ENCODE measurements at regions not wholly inside any gene's neighbourhood (a gene's known extent, or its start where the extent isn't known, plus 50 kb on each side); places are given as distances from the start of the nearest gene placed in this dataset.

DNA sequence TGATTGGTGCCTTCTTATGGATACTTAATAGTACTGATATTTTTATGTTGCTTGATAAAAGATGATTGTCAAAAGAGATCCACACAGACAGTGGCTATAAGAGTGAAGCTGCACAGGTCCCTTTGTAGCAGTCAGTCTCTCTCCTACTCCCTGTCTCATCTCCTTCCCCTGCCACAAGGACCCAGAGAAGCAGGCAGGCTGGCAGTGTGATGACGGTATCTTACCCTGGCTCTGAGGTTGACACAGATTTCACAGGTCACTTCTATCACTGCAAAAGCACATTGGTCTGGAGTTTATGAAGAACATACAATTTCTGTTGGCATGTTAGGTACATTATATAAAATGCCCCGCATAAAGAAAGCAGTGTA, 64.4 kb upstream of the AHR start:
- H3K36me3 ChIP-seq, result no peaks in the 10 kb centered on the region

DNA sequence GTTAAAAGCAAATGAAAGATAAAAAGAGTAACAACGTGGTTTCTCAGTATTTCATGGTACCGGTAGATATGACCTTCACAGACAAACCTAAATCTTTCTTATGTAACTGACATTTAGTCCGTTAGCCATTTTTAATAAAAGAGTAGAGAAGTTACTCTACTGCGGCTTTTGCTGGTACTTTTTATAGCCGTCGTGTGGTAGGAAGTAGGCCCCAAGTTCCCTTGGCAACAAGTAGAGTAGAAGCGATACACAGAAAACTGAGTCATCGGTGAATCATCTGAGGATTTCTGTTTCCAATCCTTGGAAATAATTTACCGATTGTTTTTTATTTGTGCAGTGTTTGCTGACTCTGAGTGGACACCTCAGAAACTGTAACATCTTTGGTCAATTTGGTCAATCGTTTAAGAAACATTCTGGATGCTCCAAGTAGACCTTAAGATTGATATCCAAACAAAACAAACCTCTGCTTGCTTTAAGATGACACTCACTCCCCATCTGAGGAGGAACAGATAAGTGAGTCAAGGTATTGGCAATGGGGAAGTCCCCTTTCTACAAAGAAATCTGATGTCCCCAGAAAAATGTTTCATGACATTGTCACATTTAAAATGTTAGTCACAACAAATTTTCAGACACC, 63.9 kb upstream of the AHR start:
- H3K36me3 ChIP-seq, result no peaks in the 10 kb centered on the region
- TF ChIP-seq, protein P1, sequence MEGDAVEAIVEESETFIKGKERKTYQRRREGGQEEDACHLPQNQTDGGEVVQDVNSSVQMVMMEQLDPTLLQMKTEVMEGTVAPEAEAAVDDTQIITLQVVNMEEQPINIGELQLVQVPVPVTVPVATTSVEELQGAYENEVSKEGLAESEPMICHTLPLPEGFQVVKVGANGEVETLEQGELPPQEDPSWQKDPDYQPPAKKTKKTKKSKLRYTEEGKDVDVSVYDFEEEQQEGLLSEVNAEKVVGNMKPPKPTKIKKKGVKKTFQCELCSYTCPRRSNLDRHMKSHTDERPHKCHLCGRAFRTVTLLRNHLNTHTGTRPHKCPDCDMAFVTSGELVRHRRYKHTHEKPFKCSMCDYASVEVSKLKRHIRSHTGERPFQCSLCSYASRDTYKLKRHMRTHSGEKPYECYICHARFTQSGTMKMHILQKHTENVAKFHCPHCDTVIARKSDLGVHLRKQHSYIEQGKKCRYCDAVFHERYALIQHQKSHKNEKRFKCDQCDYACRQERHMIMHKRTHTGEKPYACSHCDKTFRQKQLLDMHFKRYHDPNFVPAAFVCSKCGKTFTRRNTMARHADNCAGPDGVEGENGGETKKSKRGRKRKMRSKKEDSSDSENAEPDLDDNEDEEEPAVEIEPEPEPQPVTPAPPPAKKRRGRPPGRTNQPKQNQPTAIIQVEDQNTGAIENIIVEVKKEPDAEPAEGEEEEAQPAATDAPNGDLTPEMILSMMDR (IDR thresholded peaks at IDR 0.05; ENCODE audit: low read depth, low read length), result no peak
- H3K4me1 ChIP-seq, result no peaks in the 10 kb centered on the region
- no peak overlapping the region for H3K4me3 ChIP-seq (ENCODE audit: low read depth, low read length)
- no peak for DNase-seq
- no peaks in the 10 kb centered on the region for H3K9me3 ChIP-seq
- H3K27me3 ChIP-seq, result no peaks in the 10 kb centered on the region

More for the DNA sequence above, 64.4 kb upstream of the AHR start:
- TF ChIP-seq, protein P1 (IDR thresholded peaks at IDR 0.05; ENCODE audit: low read depth, low read length), result no peak
- DNase-seq, result no peak
- H3K27me3 ChIP-seq, result no peaks in the 10 kb centered on the region
- H3K4me1 ChIP-seq, result no peaks in the 10 kb centered on the region
- no peaks in the 10 kb centered on the region for H3K9me3 ChIP-seq
- H3K4me3 ChIP-seq (ENCODE audit: low read depth, low read length), result no peak overlapping the region

DNA sequence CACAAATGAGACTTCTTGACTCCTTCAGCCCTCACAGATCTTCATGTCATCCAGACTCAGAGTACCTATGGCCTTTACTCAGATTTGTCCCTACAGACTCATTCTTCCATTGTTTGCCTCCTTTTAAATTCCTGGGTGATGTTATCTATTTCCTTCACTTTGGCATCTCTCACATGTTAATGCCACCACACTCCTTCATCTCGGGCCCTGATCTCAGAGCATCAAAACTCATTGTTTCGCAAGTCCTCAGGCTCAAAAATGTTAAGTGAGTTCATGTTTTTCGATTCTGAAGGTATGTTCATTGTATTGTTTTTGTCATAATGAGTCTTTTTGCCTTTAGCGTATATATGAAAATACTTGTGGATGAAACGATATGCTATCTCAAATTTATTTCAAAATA, 62.3 kb upstream of the AHR start:
- H3K27me3 ChIP-seq, result no peaks in the 10 kb centered on the region
- H3K4me1 ChIP-seq, result no peaks in the 10 kb centered on the region
- H3K4me3 ChIP-seq (ENCODE audit: low read depth, low read length), result no peak overlapping the region
- H3K9me3 ChIP-seq, result no peaks in the 10 kb centered on the region
- no peaks in the 10 kb centered on the region for H3K36me3 ChIP-seq
- TF ChIP-seq, protein P1 (IDR thresholded peaks at IDR 0.05; ENCODE audit: low read depth, low read length), result no peak
- DNase-seq, result no peak

DNA sequence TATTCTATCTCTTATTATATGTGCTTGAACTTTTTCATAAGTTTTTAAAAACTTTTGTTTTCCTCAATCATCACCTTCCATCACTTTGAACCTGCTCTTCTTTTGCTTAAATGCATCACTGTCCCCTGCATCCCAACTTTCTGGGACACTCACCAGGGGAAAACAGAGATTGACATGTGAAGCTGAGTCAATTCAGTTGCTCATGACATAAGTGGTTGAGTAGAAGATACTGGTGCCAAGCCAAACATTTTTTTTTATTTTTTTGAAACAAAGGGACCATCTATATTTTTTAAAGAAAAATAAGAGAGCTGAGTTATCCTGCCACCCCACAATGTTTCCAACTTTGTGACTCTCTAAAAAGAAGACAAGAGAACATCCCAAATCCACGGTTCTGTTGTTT, 61.8 kb upstream of the AHR start:
- H3K4me3 ChIP-seq (ENCODE audit: low read depth, low read length), result no peak overlapping the region
- no peaks in the 10 kb centered on the region for H3K36me3 ChIP-seq
- H3K27me3 ChIP-seq, result no peaks in the 10 kb centered on the region
- TF ChIP-seq, protein P1 (IDR thresholded peaks at IDR 0.05; ENCODE audit: low read depth, low read length), result no peak
- no peaks in the 10 kb centered on the region for H3K9me3 ChIP-seq
- no peaks in the 10 kb centered on the region for H3K4me1 ChIP-seq
- no peak for DNase-seq

DNA sequence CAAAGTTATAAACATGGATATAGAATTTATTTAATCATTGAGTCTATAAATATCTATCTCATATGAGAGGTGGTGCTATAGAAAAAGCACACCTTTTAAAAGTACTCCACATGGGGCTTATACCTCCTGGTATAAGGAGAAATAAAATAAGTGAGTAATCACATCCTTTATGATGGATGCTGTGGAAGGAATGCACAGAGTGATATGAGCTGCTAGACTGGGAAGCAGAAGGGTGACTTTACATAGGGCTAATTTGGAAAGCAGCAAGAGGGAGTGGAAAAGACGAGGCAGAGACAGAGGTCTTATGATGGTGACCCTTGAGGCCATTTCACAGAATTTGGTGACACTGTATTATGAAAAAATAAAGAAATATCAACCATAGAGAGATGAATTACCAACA, 59.4 kb upstream of the AHR start:
- Histone ChIP-seq H3K4me3 (ENCODE audit: low read depth, low read length) (no peak overlapping the region), H3K9me3 (no peaks in the 10 kb centered on the region), H3K27me3 (no peaks in the 10 kb centered on the region), H3K4me1 (no peaks in the 10 kb centered on the region), H3K36me3 (no peaks in the 10 kb centered on the region)
- TF ChIP-seq, protein P1 (IDR thresholded peaks at IDR 0.05; ENCODE audit: low read depth, low read length), result no peak
- DNase-seq, result no peak

DNA sequence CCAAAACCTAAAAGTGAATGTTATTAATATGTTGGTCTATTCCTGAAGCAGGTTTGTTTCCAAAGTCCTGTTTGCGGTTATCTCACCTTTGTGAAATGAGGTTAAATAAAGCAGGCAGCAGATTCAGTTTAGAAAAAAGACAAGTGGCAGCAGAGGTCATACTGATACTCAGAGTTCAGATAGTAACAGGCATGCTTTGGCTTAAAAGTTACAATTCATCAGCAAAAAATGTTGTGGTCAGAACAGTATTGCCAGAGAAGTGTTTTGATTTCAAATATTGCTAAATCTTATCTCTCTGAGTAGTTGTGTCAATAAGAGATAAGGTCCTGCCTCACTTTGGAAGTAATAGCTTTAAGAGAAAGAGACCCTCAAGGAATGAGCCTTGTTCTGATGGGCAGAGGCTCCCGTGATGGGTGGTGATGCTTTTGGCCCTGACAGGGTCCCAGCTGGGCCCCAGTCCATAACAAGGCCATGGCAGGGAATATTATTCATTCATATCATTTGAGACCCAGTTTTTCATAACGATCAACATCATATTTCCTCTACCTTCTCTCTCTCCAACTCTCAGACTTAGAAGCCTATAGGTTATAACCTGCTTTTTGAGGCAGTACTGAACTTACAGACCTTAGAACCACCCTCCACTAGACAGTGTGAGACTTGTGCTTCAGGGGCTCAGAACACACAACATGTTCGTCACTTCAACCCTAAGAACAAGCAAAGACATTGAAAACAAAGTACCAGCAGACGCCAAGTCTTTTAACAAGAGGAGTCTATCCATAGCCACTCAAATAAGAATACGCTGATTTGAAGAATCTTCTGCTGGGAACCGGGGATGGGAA, 58.5 kb upstream of the AHR start:
- H3K4me3 ChIP-seq (ENCODE audit: low read depth, low read length), result no peak overlapping the region
- no peaks in the 10 kb centered on the region for H3K27me3 ChIP-seq
- H3K36me3 ChIP-seq, result no peaks in the 10 kb centered on the region
- no peaks in the 10 kb centered on the region for H3K4me1 ChIP-seq
- TF ChIP-seq, protein P1 (IDR thresholded peaks at IDR 0.05; ENCODE audit: low read depth, low read length), result no peak
- no peak for DNase-seq
- no peaks in the 10 kb centered on the region for H3K9me3 ChIP-seq

All from BE2C (cell line).